ENCODE measurements at regions not wholly inside any gene's neighbourhood (a gene's known extent, or its start where the extent isn't known, plus 50 kb on each side); places are given as distances from the start of the nearest gene placed in this dataset.

GRCh38 chr10:1841759-1842158 is 104.4 kb upstream of the ADARB2 start:
- DNase-seq = no peak

- DNase-seq = no peak
Measured at GRCh38 chr10:1829712-1830111, 92.4 kb upstream of the ADARB2 start.

DNA sequence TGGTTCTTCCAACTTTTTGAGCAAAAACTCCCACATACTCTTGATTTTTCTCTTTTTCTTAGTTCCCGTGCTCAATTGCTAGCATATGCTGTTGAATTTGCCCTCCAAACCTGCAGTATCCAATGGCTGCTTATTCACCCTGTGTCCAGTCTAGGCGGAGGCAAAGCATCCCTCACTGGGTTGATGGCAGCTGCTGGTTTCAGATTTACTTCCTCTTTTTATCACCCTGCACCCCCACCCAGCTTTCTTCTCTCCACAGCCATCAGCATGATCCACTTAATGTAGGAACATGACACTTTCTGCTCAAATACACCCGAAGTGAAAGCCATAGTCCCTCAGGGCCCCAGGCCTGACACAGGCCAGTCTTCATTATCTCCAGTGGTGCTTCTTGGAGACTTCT is 87.6 kb upstream of the ADARB2 start:
- no peak for DNase-seq

DNA sequence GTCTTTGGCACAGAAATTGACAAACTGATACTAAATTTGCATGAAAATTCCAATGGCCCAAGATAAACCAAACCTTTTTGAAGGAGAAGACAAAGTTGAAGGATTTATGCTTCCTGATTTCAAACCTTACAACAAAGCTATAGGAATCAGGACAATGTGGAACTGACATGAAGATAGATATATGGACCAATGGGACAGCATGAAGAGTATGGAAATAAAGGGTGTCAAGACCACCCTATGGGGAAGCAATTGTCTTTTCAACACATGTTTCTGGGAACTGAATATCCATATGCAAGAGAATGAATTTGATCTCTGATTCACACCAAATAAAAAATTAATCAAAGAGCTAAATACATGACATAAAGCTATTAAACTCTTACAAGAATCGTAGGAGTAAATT is 77.2 kb upstream of the ADARB2 start:
- no peak for DNase-seq

DNA sequence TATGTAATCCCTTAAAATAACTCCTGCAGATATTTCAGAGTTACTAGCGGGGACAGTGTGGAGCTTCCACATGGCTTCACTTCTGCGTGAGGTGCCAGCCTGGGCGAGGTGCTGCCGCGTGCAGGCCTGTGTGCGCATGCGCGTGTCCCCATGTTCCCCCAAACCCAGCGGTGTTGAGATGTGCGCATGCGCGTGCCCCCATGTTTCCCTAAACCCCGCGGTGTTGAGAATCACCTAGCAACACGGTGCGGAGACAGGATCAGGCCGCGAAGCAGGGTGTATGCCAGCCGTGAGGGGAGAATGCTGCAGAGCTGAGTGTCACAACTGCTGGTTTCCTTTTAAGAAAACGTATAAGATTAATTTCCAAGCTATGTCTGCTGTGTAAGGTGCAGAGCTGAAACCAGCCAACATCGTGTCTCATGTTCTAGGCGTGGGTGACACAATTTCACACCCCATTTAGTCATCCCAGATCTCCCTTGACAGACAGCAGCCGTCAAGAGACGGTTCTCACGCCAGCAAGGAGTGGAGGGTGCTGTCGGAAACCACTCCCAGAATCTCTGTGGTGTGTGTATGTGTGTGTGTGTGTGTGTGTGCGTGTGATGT is 71.9 kb upstream of the ADARB2 start:
- DNase-seq = no peak

DNA sequence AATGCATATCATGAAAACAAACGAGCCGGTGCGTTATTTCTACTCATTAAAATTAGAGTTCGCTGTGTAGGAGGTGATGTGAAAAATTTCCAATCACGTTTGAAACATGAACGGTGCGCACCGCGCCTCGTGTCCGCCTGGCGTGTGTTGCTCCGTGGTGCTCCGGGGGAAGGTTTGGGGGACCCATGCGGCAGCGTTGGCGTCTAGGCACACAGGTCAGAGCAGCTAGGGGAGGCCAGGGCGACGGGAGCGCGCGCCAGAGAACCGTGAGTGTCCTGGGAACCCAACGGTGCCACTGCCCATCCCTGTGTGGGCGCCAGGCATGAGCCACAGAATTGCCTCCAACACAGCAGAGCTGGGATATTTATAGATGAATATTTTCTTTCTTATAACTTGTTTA is 70.6 kb upstream of the ADARB2 start:
- no peak for DNase-seq

DNA sequence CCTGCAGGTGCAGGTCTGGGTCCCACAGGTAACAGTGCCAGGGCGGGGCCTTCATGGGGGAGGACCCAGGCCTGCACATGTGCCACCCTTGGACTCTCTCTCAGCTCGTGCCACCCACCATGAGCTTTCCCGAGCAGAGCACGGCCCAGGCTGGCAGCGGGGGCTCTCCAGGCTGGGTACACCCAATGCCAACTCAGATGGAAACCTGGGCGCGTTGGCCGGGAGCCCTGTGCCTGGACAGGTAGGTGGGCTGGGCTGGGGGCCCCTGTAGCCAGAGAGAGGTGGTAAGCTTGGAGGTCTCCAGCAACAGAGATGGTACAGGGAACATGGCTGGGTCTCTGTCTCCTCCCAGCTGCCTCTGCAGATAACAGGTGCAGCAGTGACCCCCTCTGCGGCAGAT is 69.9 kb upstream of the ADARB2 start:
- DNase-seq = no peak

DNA sequence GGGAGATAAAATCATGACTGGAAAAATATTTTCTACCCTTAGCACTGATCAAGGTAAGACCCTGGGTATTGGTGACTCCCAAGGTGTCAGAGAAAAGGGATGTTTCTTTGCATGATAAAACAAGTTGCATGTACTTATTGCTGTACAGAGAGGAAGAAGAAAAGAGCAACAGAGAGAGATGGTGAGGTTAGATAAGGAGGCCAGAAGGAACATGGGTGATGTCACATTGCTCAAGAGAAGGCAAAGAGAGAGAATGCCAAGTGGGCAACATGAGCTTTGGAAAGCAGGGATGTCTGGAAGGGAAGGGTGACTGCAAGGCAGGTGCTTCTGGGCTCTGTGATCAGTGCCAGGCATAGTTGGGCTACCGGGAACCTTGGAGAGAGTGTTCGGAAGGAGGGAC is 65.1 kb upstream of the ADARB2 start:
- no peak for DNase-seq

DNA sequence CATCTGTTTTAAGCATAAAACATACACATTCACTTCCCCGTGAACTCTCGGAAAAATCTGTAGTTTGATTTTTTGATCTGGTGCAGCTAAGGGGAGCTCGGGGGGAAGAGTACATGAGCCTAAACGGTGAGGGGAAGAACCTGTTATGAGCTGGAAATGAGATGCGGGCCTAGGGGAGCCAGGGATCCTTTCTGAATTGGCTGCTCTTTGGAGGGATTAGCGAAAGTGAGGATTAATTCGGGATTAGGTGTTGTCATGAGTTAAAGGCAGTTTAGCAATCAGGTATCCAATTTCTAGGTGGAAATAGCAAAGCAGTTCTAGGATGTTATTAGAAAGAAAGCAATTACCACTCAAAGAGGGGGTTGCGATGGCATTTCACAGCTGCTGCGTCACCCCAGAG is 51.1 kb upstream of the ADARB2 start:
- DNase-seq = no peak

Measured in activated effector memory CD4-positive, alpha-beta T cell treated with Interleukin-2 at 50 U/mL for 16 hours (primary cell).